MM.1S (cell line): ENCODE measurements at regions not wholly inside any gene's neighbourhood (a gene's known extent, or its start where the extent isn't known, plus 50 kb on each side); places are given as distances from the start of the nearest gene placed in this dataset.
"Not testable (repeated sequence)": the region's sequence is repeated elsewhere in the genome, so short reads cannot be mapped to it uniquely, and the experiment has no call there.

Experiments
- DNase-seq: peaks from one replicate; pipeline ENCODE4 v3.0.0-alpha.2; 2015
- H2AFZ ChIP-seq: fragments of 300-600 bp; sonication (generic); 2 replicates; pipeline ENCODE4 v1.6.0; 2016; ENCODE audit warnings: antibody characterized with exemption, low read length
- H3F3A ChIP-seq: fragments of 300-600 bp; sonication (generic); 2 replicates; pipeline ENCODE4 v1.6.1; 2016; ENCODE audit warnings: mild to moderate bottlenecking, antibody characterized with exemption, low read length, moderate library complexity, mixed read lengths; ENCODE audit not compliant: insufficient read depth
- H3K27ac ChIP-seq: fragments of 300-600 bp; sonication (generic); 2 replicates; pipeline ENCODE4 v1.5.1; 2016; ENCODE audit warnings: mild to moderate bottlenecking, low read length
- H3K27me3 ChIP-seq: fragments of 300-600 bp; sonication (generic); replicated peaks from 2 replicates; pipeline ENCODE4 v1.6.0; 2016; ENCODE audit warnings: low read length; ENCODE audit not compliant: insufficient read depth
- H3K36me3 ChIP-seq: fragments of 300-600 bp; sonication (generic); replicated peaks from 2 replicates; pipeline ENCODE4 v1.6.1; 2016; ENCODE audit warnings: mild to moderate bottlenecking, low read length, mixed read lengths; ENCODE audit not compliant: insufficient read depth
- H3K4me1 ChIP-seq: fragments of 300-600 bp; sonication (generic); 2 replicates; pipeline ENCODE4 v1.6.1; 2016; ENCODE audit warnings: low read length, mixed read lengths
- H3K4me2 ChIP-seq: fragments of 300-600 bp; sonication (generic); 2 replicates; pipeline ENCODE4 v1.6.0; 2016; ENCODE audit warnings: low read depth, low read length
- H3K4me3 ChIP-seq: fragments of 300-600 bp; sonication (generic); 2 replicates; pipeline ENCODE4 v1.5.1; 2016; ENCODE audit warnings: low read length, mixed read lengths
- H3K79me2 ChIP-seq: fragments of 300-600 bp; sonication (generic); 2 replicates; pipeline ENCODE4 v1.6.1; 2016; ENCODE audit warnings: mixed run types, low read length, mixed read lengths
- H3K9ac ChIP-seq: fragments of 300-600 bp; sonication (generic); 2 replicates; pipeline ENCODE4 v1.6.1; 2016; ENCODE audit warnings: low read length, mixed read lengths
- H3K9me2 ChIP-seq: fragments of 300-600 bp; sonication (generic); replicated peaks from 2 replicates; pipeline ENCODE4 v1.6.1; 2016; ENCODE audit warnings: mild to moderate bottlenecking, low read length, mixed read lengths; ENCODE audit not compliant: insufficient read depth
- H3K9me3 ChIP-seq: fragments of 300-600 bp; sonication (generic); replicated peaks from 2 replicates; pipeline ENCODE4 v1.6.1; 2016; ENCODE audit warnings: mild to moderate bottlenecking, low read length, mixed read lengths; ENCODE audit not compliant: insufficient read depth
- H4K20me1 ChIP-seq: fragments of 300-600 bp; sonication (generic); 2 replicates; pipeline ENCODE4 v1.6.1; 2016; ENCODE audit warnings: mild to moderate bottlenecking, low read length, moderate library complexity, mixed read lengths; ENCODE audit not compliant: insufficient read depth
- EZH2 ChIP-seq: fragments of 300-600 bp; sonication (generic); optimal IDR thresholded peaks from 2 replicates; pipeline ENCODE3; 2017; ENCODE audit warnings: low read depth, mild to moderate bottlenecking, antibody characterized with exemption, low read length, mixed read lengths
- TF ChIP-seq, protein P1 (sequence below): fragments of 300-600 bp; sonication (generic); IDR thresholded peaks from 2 replicates; pipeline ENCODE4 v1.5.1; 2016; ENCODE audit warnings: antibody characterized with exemption, low read length, mixed read lengths

DNA sequence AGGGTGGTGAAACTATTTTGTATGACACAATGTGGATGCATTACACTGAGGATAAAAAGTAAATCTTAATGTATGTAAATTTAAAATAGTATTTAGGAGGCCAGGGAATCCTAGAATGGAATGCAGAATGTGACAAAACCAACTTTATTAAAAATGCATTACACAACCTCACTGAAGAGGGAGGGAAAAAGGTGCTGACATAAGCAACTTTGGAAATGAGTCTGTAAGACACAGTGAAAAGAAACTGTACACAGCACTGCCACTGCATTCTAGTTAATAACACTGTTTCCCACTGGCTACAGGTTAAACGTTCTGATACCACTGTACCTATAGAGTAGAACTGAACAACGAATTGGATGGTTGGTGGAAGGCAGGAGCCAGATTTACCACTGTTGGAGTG is 308.8 kb upstream of the DPP6 start:
- not testable (repeated sequence) for H3K36me3 ChIP-seq, H3K9me2 ChIP-seq, H3K79me2 ChIP-seq, H3K27ac ChIP-seq, H3F3A ChIP-seq, DNase-seq, H3K4me1 ChIP-seq, H3K4me3 ChIP-seq, H3K9me3 ChIP-seq, H2AFZ ChIP-seq, H4K20me1 ChIP-seq, H3K27me3 ChIP-seq, H3K4me2 ChIP-seq, H3K9ac ChIP-seq

DNA sequence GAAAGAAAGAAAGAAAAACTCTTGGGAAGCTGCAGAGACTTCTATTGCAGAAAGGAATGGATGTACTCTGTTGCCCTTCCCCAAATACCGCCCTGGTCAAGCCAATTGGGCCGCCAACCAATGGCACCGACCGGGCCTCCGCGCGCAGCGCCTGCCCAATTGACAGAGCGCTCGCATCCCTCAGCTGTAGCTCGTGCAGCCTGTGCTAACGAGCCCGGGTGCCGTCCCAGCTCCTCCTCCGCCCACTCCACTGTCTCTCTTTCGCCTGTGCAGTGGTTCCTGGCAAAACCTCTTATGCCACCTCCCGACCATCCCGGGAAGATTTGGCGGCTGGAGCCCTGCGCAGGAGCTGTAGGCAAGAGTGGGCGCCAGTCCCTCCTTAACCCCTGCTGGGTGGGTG is 304.2 kb upstream of the DPP6 start:
- not testable (repeated sequence) for H3K9me3 ChIP-seq, H4K20me1 ChIP-seq, H3K27ac ChIP-seq, H3K36me3 ChIP-seq, H3K9ac ChIP-seq, H3K4me3 ChIP-seq, H3K79me2 ChIP-seq, DNase-seq, H3K4me2 ChIP-seq, H2AFZ ChIP-seq, H3K27me3 ChIP-seq, H3K9me2 ChIP-seq, H3K4me1 ChIP-seq, H3F3A ChIP-seq

DNA sequence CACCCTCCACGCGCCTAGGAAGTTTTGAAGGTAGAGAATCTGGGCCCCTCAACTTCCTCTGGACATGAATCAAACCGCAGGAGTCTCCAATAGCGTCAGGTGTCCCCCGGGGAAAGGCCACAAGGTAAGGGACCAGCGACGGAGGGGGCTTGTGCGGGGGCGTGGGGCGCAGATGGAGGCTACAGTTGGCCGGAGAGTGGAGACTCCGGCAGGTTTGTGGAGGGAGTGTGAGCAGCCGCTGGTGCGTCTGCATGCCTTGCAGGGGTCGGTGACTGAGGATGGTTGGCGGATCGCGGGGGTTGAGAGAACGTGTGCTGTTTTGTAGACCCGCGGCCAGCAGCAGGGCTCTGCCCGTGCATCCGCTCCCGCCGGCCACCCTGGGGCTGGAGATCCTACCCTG is 303.3 kb upstream of the DPP6 start:
- not testable (repeated sequence) for H4K20me1 ChIP-seq, H3K27me3 ChIP-seq, H3K79me2 ChIP-seq, H3K4me1 ChIP-seq, H3K9ac ChIP-seq, H3F3A ChIP-seq, H3K9me2 ChIP-seq, H3K27ac ChIP-seq, H3K36me3 ChIP-seq, H3K4me3 ChIP-seq, DNase-seq, H2AFZ ChIP-seq, H3K9me3 ChIP-seq, H3K4me2 ChIP-seq

DNA sequence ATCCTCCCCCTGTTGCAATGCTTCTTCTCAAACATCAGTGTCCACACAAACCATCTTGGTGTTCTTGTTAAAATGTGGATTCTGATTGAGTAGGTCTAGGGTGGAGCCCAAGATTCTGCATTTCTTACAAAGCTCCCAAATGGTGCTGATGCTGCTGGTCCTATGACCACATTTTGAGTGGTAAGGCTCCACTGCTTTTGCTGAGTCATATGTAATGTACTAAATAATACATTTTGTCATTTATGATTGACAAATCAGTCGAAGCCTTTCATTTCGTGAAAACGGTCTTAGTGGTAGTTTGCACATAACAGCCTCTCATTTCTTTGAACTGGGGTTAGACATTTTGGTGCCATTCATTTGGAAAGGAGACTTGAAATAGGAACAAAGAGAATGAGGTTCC is 286.3 kb upstream of the DPP6 start:
- H3K4me2 ChIP-seq, H3K9ac ChIP-seq, H3K79me2 ChIP-seq, H3F3A ChIP-seq, H2AFZ ChIP-seq, H3K9me2 ChIP-seq, H3K9me3 ChIP-seq, H3K27ac ChIP-seq, H3K36me3 ChIP-seq, DNase-seq, H3K27me3 ChIP-seq, H3K4me3 ChIP-seq, H4K20me1 ChIP-seq, H3K4me1 ChIP-seq: not testable (repeated sequence)

DNA sequence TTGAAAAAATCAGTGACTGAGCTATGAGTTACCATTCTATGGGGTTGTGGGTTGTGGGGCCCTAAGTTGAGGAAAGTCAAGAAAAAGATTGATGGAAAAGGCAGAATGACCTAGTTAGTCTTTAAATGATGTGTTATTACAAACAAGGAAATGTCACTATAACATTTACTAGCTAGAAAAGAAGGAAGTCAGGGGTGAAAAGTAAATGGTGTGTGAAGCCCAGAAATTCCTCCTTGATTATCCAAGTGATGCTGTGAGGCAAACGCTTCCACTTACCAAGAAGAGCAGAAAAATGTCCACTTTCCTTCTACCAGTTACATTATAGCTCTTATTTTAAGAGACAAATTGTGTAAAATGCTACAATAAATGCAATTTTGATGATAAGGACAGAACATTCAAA is 285.3 kb upstream of the DPP6 start:
- not testable (repeated sequence) for H3K27ac ChIP-seq, H2AFZ ChIP-seq, H3K9ac ChIP-seq, H3K4me2 ChIP-seq, DNase-seq, H3K36me3 ChIP-seq, H3K9me2 ChIP-seq, H3K4me1 ChIP-seq, H3K9me3 ChIP-seq, H3K79me2 ChIP-seq, H3K27me3 ChIP-seq, H3F3A ChIP-seq, H3K4me3 ChIP-seq, H4K20me1 ChIP-seq

DNA sequence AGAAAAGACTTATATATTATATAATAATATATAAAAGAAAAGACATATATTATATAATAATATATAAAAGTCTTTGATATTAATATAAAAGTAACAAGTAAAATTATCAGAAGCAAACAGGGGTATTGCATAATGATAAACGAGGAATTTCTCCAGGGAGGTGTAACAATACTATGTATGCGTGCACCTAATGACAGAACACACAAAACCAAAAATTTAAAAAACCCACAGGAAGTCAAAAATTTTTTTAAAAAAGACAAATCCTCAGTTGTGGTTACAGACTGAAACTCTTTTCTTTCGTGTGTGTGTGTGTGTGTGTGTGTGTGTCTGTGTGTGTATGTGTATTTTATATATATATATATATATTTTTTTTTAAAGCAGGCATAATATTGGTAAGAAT is 279.2 kb upstream of the DPP6 start:
- Histone ChIP-seq H3F3A (no peaks in the 10 kb centered on the region), H3K79me2 (no peaks in the 10 kb centered on the region), H2AFZ (no peak overlapping the region), H3K4me3 (no peak overlapping the region), H4K20me1 (no peaks in the 10 kb centered on the region), H3K9ac (no peak overlapping the region), H3K9me2 (no peaks in the 10 kb centered on the region), H3K36me3 (no peaks in the 10 kb centered on the region), H3K4me1 (no peaks in the 10 kb centered on the region), H3K4me2 (no peak overlapping the region), H3K27me3 (no peaks in the 10 kb centered on the region; the same call in 1 of the 2 replicates), H3K27ac (no peak overlapping the region), H3K9me3 (no peaks in the 10 kb centered on the region)
- TF ChIP-seq EZH2, result no peak
- TF ChIP-seq, protein P1, sequence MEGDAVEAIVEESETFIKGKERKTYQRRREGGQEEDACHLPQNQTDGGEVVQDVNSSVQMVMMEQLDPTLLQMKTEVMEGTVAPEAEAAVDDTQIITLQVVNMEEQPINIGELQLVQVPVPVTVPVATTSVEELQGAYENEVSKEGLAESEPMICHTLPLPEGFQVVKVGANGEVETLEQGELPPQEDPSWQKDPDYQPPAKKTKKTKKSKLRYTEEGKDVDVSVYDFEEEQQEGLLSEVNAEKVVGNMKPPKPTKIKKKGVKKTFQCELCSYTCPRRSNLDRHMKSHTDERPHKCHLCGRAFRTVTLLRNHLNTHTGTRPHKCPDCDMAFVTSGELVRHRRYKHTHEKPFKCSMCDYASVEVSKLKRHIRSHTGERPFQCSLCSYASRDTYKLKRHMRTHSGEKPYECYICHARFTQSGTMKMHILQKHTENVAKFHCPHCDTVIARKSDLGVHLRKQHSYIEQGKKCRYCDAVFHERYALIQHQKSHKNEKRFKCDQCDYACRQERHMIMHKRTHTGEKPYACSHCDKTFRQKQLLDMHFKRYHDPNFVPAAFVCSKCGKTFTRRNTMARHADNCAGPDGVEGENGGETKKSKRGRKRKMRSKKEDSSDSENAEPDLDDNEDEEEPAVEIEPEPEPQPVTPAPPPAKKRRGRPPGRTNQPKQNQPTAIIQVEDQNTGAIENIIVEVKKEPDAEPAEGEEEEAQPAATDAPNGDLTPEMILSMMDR, result no peak
- peak; percentile 70 for DNase-seq

DNA sequence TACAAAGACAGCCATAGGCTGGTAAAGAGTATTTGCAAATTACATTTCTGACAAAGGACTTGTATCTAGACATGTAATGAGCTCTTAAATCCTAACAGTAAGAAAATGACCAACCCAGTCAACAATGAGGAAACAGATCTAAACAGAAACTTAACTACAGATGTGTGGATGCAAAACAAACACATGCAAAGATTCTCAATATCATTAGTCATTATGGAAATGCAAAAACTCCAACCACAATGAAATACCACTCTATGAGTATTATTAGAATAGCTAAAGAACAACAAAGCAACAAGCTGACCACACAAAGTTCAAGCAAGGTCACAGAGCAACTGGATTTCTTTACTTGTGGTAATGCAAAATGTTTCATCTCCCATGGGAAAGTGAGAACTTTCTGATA is 275.3 kb upstream of the DPP6 start:
- H2AFZ ChIP-seq, H3K27ac ChIP-seq, H3K4me2 ChIP-seq: not testable (repeated sequence)

DNA sequence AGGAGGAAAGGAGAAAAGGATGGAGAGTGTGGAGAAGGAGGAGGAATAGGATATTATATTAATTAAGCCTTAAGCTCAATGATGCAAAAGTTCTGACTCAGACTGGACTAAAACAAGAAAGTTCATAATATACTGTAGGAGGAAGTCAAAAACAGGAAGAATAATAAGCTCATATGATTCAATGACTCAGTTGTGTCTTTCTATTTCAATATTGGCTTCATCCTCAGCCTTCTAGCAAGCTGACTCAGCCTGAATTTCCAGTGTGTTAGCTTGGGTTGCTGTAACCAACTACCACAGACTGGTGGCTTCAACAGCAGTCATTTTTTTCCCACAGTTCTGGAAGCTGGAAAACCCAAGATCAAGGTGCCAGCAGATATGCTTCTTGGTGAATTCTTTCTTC is 254.8 kb upstream of the DPP6 start:
- not testable (repeated sequence) for DNase-seq, H3K9ac ChIP-seq, H3K79me2 ChIP-seq, H3F3A ChIP-seq, H3K27ac ChIP-seq, H3K36me3 ChIP-seq, H3K9me2 ChIP-seq, H3K4me3 ChIP-seq, H3K27me3 ChIP-seq, H3K9me3 ChIP-seq, H2AFZ ChIP-seq, H3K4me2 ChIP-seq, H4K20me1 ChIP-seq, H3K4me1 ChIP-seq

More for the DNA sequence above, 275.3 kb upstream of the DPP6 start:
- H3K9ac ChIP-seq, H4K20me1 ChIP-seq, H3K4me3 ChIP-seq, H3F3A ChIP-seq, H3K27me3 ChIP-seq, H3K4me1 ChIP-seq, H3K9me3 ChIP-seq, H3K9me2 ChIP-seq, H3K36me3 ChIP-seq, H3K79me2 ChIP-seq: not testable (repeated sequence)
- DNase-seq, result peak; percentile 9
